Cardiac fibroblast (primary cell): ENCODE measurements at regions not wholly inside any gene's neighbourhood (a gene's known extent, or its start where the extent isn't known, plus 50 kb on each side); places are given as distances from the start of the nearest gene placed in this dataset.
"Not testable (repeated sequence)": the region's sequence is repeated elsewhere in the genome, so short reads cannot be mapped to it uniquely, and the experiment has no call there.

Experiments
- DNase-seq, 2 donors: peaks; one replicate each; pipeline versions ENCODE4 v3.0.0 to v3.0.0-alpha.2; 2010; ENCODE audit warnings: low read depth in 2 of 2
- H3K4me3 ChIP-seq, 2 donors: replicated peaks in 1 of 2; 1 replicate in 1 of 2; 2 replicates in 1 of 2; pipeline ENCODE4 v1.5.1; 2011; ENCODE audit warnings: low read depth in 2 of 2, low read length in 2 of 2, mild to moderate bottlenecking in 2 of 2, moderate library complexity in 1 of 2
- TF ChIP-seq, protein P1 (sequence below): IDR thresholded peaks from one replicate; pipeline ENCODE4 v1.5.1; 2011; ENCODE audit warnings: low read depth, mild to moderate bottlenecking, low read length, inconsistent platforms

DNA sequence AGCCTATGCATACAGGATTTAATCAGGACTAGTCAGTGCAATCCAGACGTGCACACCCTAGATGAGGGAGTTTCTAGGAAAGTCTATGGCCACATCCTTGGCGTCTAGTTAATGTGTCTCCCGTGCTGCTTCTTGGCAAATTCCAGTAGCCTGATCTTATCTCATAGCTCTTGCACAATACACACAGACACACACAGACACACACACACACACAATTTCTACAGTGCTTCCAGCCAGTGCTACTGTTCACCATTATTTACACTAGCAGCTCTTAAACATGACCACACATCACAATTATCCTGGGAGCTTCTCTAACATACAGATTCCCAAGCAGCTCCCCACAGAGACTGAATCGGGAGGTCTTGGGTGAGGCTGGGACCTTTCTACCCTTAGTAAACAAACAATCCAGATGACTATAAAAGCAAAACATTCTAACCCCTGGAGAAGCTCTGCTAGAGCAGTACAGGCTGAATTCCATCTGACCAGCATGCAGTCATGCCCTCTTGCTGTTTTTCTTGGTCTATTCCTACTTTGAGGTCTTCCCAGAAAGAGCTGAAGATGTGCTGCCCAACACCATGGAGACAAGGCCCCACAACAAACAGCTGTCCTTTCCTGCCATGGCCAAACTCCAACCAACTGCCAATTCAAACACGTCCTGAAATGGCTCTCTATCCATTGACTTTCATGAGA is 236.6 kb downstream of the DEPDC1B start:
- TF ChIP-seq, protein P1, sequence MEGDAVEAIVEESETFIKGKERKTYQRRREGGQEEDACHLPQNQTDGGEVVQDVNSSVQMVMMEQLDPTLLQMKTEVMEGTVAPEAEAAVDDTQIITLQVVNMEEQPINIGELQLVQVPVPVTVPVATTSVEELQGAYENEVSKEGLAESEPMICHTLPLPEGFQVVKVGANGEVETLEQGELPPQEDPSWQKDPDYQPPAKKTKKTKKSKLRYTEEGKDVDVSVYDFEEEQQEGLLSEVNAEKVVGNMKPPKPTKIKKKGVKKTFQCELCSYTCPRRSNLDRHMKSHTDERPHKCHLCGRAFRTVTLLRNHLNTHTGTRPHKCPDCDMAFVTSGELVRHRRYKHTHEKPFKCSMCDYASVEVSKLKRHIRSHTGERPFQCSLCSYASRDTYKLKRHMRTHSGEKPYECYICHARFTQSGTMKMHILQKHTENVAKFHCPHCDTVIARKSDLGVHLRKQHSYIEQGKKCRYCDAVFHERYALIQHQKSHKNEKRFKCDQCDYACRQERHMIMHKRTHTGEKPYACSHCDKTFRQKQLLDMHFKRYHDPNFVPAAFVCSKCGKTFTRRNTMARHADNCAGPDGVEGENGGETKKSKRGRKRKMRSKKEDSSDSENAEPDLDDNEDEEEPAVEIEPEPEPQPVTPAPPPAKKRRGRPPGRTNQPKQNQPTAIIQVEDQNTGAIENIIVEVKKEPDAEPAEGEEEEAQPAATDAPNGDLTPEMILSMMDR: no peak
- DNase-seq: peak in 1 of 2 donors; percentile 41

DNA sequence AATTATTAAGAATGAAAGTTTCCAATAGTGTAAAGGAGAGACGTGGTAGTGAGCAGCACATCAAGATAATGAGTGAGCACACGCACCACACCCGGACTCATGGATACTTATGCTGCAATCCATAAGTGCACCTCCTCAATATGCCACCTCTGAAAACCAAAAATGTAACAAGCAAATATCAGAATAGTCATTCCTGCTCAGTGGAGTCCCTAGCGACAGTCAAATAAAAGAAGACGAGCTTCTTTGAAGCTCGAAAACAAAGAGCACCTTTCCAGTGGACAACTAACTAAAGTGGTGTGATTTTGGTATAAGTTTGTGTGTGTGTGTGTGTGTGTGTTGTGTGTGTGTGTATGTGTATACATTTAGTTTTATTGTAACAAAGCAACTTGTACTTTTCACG is 241.3 kb downstream of the DEPDC1B start:
- TF ChIP-seq, protein P1: no peak

More for the DNA sequence above, 236.6 kb downstream of the DEPDC1B start:
- no peak overlapping the region for H3K4me3 ChIP-seq

DNA sequence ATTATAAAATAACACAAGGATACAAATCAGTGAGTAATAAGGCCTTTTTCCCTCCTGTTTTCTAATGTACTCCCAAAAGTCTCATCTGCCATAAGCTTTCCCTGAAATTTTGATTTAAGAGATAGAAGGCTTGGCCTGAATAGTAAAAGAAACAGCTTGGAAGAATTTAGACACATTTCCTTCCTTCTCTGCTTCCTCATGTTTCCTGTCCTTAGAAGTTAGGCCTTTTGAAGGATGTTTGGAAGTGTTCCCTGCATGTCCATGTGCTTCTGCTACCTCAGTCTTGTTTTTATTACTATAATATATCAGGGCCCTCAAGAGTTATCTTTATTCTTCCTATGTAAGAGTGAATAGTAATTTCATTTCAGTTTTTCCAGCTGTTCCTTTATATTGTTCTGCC is 242.7 kb downstream of the DEPDC1B start:
- no peak overlapping the region for H3K4me3 ChIP-seq
- no peak for DNase-seq
- TF ChIP-seq, protein P1: no peak

More for the DNA sequence above, 241.3 kb downstream of the DEPDC1B start:
- no peak overlapping the region for H3K4me3 ChIP-seq
- no peak for DNase-seq

DNA sequence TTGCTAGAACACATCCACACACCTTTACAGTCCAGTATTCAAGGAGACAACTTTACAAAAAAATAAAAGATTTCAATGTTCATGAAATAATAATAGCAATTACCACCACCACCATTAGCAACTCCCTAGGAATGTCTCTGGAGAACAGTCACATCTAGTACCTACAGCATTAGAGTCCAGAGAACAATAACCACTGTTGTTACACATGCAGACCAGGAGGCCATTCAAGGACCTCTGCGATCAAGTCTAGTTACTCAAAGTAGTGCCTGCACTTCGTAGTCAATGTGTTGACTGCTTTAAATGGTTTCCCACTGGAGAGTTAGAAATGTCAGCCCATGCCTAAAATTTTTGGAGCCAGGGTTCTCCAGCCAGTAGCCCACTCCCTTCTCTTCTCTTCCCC is 244.4 kb downstream of the DEPDC1B start:
- TF ChIP-seq, protein P1: no peak
- no peak overlapping the region for H3K4me3 ChIP-seq
- no peak for DNase-seq

DNA sequence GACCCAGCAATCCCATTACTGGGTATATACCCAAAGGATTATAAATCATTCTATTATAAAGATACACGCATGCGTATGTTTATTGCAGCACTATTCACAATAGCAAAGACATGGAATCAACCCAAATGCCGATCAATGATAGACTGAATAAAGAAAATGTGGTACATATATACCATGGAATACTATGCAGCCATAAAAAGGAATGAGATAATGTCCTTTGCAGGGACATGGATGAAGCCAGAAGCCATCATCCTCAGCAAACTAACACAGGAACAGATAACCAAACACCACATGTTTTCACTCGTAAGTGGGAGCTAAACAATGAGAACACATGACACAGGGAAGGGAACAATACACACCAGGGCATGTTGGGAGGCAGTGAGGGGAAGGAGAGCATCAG is 245.7 kb downstream of the DEPDC1B start:
- DNase-seq: not testable (repeated sequence)

DNA sequence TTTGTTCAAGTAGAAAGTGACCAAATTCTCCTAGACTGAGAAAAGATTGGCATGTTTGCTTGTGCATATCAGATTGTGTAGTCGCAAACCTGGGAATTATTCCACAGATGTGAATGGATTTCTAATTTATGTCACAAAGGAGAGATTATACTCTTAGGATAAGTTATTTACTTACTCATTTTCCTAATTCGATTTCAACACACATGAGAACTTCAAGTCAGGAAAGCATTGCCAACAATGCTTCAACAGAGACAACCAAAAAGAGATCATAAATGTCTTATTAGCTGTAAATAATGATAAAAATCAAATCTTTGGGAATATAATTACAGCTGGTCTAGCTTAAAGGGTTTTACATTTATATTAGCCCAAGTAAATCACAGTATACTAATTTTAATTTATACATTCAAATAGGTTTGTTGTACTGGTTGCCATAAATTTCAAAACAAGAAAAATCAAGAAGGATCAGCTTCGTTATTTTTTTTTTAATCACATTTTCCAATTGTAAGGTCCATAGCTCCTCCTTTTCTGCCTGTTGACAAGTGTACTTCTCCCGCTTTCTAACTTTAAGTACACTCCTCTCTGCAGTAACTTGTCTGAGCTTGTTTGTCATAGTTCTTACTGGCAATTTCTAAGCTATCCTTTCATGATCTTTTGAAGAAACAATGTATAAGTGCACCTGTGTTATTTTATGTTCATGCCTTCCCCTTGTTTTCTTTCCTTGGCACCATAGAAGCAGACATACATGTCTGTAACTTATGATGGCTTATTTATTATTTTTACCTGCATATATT is 246.6 kb downstream of the DEPDC1B start:
- DNase-seq: no peak
- H3K4me3 ChIP-seq: no peak overlapping the region
- TF ChIP-seq, protein P1: no peak

More for the DNA sequence above, 245.7 kb downstream of the DEPDC1B start:
- H3K4me3 ChIP-seq: not testable (repeated sequence)

DNA sequence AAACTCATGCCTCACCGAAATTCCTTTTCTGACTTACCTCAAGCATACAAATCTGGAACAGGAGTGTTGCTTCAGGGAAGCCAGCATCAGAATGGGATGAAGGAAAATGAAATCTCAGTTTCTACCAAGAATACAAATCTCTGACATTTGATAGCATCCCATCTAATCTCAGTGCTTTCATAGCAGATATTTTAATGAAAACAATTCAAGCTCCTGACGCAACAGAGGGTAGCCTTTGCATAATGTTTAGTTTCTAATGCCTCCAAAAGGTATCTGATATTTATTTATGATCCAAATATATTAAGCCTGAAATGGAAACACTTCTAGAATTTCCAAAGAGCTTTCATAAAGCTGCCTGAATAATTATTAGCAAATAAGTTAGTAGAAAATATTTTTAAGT is 251.4 kb downstream of the DEPDC1B start:
- no peak for DNase-seq
- no peak overlapping the region for H3K4me3 ChIP-seq
- TF ChIP-seq, protein P1: no peak
